Endothelial cell of umbilical vein (primary cell): ENCODE measurements at regions not wholly inside any gene's neighbourhood (a gene's known extent, or its start where the extent isn't known, plus 50 kb on each side); places are given as distances from the start of the nearest gene placed in this dataset.

ENCODE experiments used
- BruUV-seq: library from RNA; stranded (reverse); fragments of 400-500 nt; replicated peaks from 2 replicates; lab custom pipeline; 2021; lab: Mats Ljungman, UMichigan
- CTCF ChIA-PET: fragments of 300-600, 350-600 bp; sonication (Branson Sonifier 250); formaldehyde crosslinking; loops from one replicate; lab custom pipeline; 2021; ENCODE audit warnings: antibody characterized with exemption, inconsistent platforms; lab: Charles Lee
- POLR2A ChIA-PET: fragments of 300-600, 350-600 bp; sonication (Branson Sonifier 250); formaldehyde crosslinking; loops from one replicate; lab custom pipeline; 2021; ENCODE audit warnings: antibody characterized with exemption, inconsistent platforms; lab: Charles Lee
- DNase-seq: peaks from one replicate; pipeline ENCODE4 v3.0.0-alpha.2; 2011; ENCODE audit warnings: low read depth, low spot score
- FAIRE-seq: peaks from 2 replicates; lab custom pipeline; 2011; peaks lifted over from hg19 to GRCh38; lab: Jason Lieb, UNC
- H2AFZ ChIP-seq: 2 replicates; pipeline ENCODE4 v1.6.0; 2012; ENCODE audit warnings: low read depth, low read length, control low read depth, inconsistent platforms
- H3K27ac ChIP-seq: 2 replicates; pipeline ENCODE4 v1.5.1; 2011; ENCODE audit warnings: low read depth, mild to moderate bottlenecking, control low read depth, low read length, moderate library complexity; ENCODE audit not compliant: insufficient read depth
- H3K27me3 ChIP-seq, 2 experiments: 2 replicates each; pipeline versions ENCODE4 v1.6.0 to v1.6.1; 2011; ENCODE audit warnings: low read length in 2 of 2, mixed read lengths in 1 of 2; ENCODE audit not compliant: control insufficient read depth in 2 of 2, insufficient read depth in 2 of 2
- H3K36me3 ChIP-seq, 2 experiments: 2 replicates in 1 of 2; 3 replicates in 1 of 2; pipeline ENCODE4 v1.5.1; 2011; ENCODE audit warnings: low read length in 2 of 2, mild to moderate bottlenecking in 1 of 2, moderate library complexity in 1 of 2; ENCODE audit not compliant: control insufficient read depth in 2 of 2, insufficient read depth in 2 of 2; ENCODE audit errors: extremely low read depth in 1 of 2
- H3K4me1 ChIP-seq: 3 replicates; pipeline ENCODE4 v1.5.1; 2011; ENCODE audit warnings: mild to moderate bottlenecking, low read length; ENCODE audit not compliant: control insufficient read depth, insufficient read depth; ENCODE audit errors: extremely low read depth
- H3K4me2 ChIP-seq: 2 replicates; pipeline ENCODE4 v1.6.1; 2011; ENCODE audit warnings: low read length, control low read depth, mixed read lengths; ENCODE audit not compliant: insufficient read depth
- H3K4me3 ChIP-seq, 3 experiments: fragments of 200-600 bp in 1 of 3; sonication (generic), shearing (Covaris generic) in 1 of 3; replicated peaks in 1 of 3; 2 replicates each; pipeline ENCODE4 v1.5.1; 2011 to 2016; ENCODE audit warnings: control low read depth in 3 of 3, low read length in 3 of 3, mild to moderate bottlenecking in 2 of 3, inconsistent platforms in 1 of 3, low read depth in 1 of 3, moderate library complexity in 1 of 3; ENCODE audit not compliant: insufficient read depth in 1 of 3
- H3K79me2 ChIP-seq: 2 replicates; pipeline ENCODE4 v1.6.0; 2012; ENCODE audit warnings: low read length, inconsistent platforms; ENCODE audit not compliant: control insufficient read depth, insufficient read depth
- H3K9ac ChIP-seq: replicated peaks from 2 replicates; pipeline ENCODE3; 2011; ENCODE audit warnings: low read length, control low read depth; ENCODE audit not compliant: insufficient read depth; ENCODE audit errors: extremely low read depth
- H3K9me1 ChIP-seq: replicated peaks from 3 replicates; pipeline ENCODE4 v1.6.0; 2011; ENCODE audit warnings: mild to moderate bottlenecking, low read length; ENCODE audit not compliant: control insufficient read depth, insufficient read depth; ENCODE audit errors: extremely low read depth
- H3K9me3 ChIP-seq: replicated peaks from 2 replicates; pipeline ENCODE4 v1.5.1; 2012; ENCODE audit warnings: low read length, inconsistent platforms; ENCODE audit not compliant: control insufficient read depth, insufficient read depth
- H4K20me1 ChIP-seq: replicated peaks from 2 replicates; pipeline ENCODE3; 2011; ENCODE audit warnings: mild to moderate bottlenecking, low read length; ENCODE audit not compliant: control insufficient read depth, insufficient read depth; ENCODE audit errors: extremely low read depth
- CTCF ChIP-seq, 2 donors: IDR thresholded peaks; 1 replicate in 1 of 2; 2 replicates in 1 of 2; pipeline ENCODE4 v1.5.1; 2011; ENCODE audit warnings: low read length in 2 of 2, mild to moderate bottlenecking in 2 of 2, moderate library complexity in 2 of 2, control low read depth in 1 of 2, inconsistent platforms in 1 of 2, low read depth in 1 of 2; ENCODE audit not compliant: insufficient read depth in 1 of 2; ENCODE audit errors: extremely low read depth in 1 of 2
- EZH2 ChIP-seq: IDR thresholded peaks from 2 replicates; pipeline ENCODE4 v1.6.1; 2012; ENCODE audit warnings: borderline replicate concordance, low read depth, mild to moderate bottlenecking, moderate library complexity, low read length, inconsistent platforms; ENCODE audit not compliant: severe bottlenecking
- FOS ChIP-seq: IDR thresholded peaks from 2 replicates; pipeline ENCODE4 v1.6.1; 2011; ENCODE audit warnings: mild to moderate bottlenecking, low read length, moderate library complexity, borderline replicate concordance; ENCODE audit not compliant: insufficient read depth
- GATA2 ChIP-seq: IDR thresholded peaks from 2 replicates; pipeline ENCODE4 v1.7.0; 2011; ENCODE audit warnings: low read depth, mild to moderate bottlenecking, moderate library complexity, mixed read lengths, low read length; ENCODE audit not compliant: insufficient read length, insufficient read depth
- JUN ChIP-seq: IDR thresholded peaks from 2 replicates; pipeline ENCODE4 v1.6.1; 2011; ENCODE audit warnings: borderline replicate concordance, low read depth; ENCODE audit not compliant: insufficient read length, insufficient read depth
- MAX ChIP-seq: IDR thresholded peaks from 2 replicates; pipeline ENCODE4 v1.6.1; 2011; ENCODE audit not compliant: insufficient read depth, insufficient read length
- MYC ChIP-seq: IDR thresholded peaks from one replicate; pipeline ENCODE4 v1.6.1; 2011; ENCODE audit warnings: mild to moderate bottlenecking, low read depth, low read length
- POLR2A ChIP-seq: IDR thresholded peaks from 2 replicates; pipeline ENCODE4 v1.6.1; 2012; ENCODE audit warnings: low read depth, mild to moderate bottlenecking, control low read depth, low read length
- POLR2AphosphoS5 ChIP-seq: IDR thresholded peaks from 2 replicates; pipeline ENCODE4 v1.6.1; 2012; ENCODE audit warnings: low read depth, mild to moderate bottlenecking, control low read depth, low read length, moderate library complexity; ENCODE audit not compliant: insufficient read depth
- dilution Hi-C: fragments of 300-500 bp; cut with MboI; formaldehyde crosslinking; loops from one replicate; pipeline ENCODE4 v1.15.0; 2019; ENCODE audit warnings: low sequenced_read_pairs; ENCODE audit not compliant: extremely low pct_ligation_motif_present
- intact Hi-C: fragments of 100-400 bp; cut with micrococcal nuclease; formaldehyde crosslinking; loops from one replicate; pipeline ENCODE4 v1.10.0; 2022

- Histone ChIP-seq H3K27ac (no peak overlapping the region), H2AFZ (peak overlapping the region; percentile 54), H3K4me2 (no peak overlapping the region), H4K20me1 (no peaks in the 10 kb centered on the region), H3K27me3 (no peaks in the 10 kb centered on the region), H3K4me1 (no peaks in the 10 kb centered on the region), H3K4me3 (no peak overlapping the region), H3K36me3 (no peaks in the 10 kb centered on the region), H3K9ac (no peak overlapping the region), H3K9me1 (no peaks in the 10 kb centered on the region), H3K9me3 (no peaks in the 10 kb centered on the region), H3K79me2 (no peaks in the 10 kb centered on the region)
- intact Hi-C loops = no loop called here
- TF ChIP-seq EZH2 (no peak), GATA2 (no peak), FOS (no peak), MAX (no peak), POLR2AphosphoS5 (no peak), JUN (no peak), CTCF (IDR thresholded peaks at IDR 0.05; ENCODE audit: extremely low read depth in 1 of 2, insufficient read depth in 1 of 2, low read depth in 1 of 2, low read length in 2 of 2) (no peak), POLR2A (no peak), MYC (no peak)
- POLR2A ChIA-PET = no interaction called here
- DNase-seq (no peak), FAIRE-seq (no peak)
- no TSS peak for BruUV-seq
- dilution Hi-C loops = no loop called here
- CTCF ChIA-PET = no interaction called here
These were observed 360.2 kb downstream of the PREX1 start for GRCh38 chr20:48467622-48468021.
